Sigmoid colon (tissue), 4 donors: ENCODE measurements at regions not wholly inside any gene's neighbourhood (a gene's known extent, or its start where the extent isn't known, plus 50 kb on each side); places are given as distances from the start of the nearest gene placed in this dataset.

Source experiments
- POLR2AphosphoS5 ChIP-seq, 4 donors: sonication (generic); formaldehyde crosslinking; IDR thresholded peaks; one replicate each; pipeline ENCODE4 v1.6.1; 2017; ENCODE audit warnings: antibody characterized with exemption in 4 of 4
- TF ChIP-seq, protein P1 (sequence below), 4 experiments: fragments of 450-650 bp in 3 of 4; fragments of 200-600 bp in 1 of 4; IDR thresholded peaks; one replicate each; pipeline ENCODE4 v1.5.1; 2016 to 2019; ENCODE audit warnings: antibody characterized with exemption in 4 of 4, mild to moderate bottlenecking in 3 of 4, moderate library complexity in 2 of 4

DNA sequence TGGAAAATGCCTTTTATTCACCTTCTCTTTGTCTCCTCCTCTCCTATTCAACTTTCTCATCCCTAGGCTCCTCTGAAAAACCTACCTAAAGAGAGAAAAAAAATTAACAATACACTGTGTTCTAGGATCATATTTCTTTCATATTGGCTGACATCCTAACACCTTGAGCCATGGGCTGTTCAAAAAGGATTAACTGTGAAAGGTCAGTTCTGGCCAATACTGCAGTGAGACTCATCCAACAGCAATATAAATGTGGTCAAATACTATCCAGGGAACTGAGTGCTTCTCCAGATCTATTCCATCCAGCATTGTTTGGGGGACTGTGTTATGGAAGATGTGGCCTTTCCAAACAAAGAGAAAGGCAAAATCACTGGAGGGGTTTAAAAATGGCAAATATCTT is 131.1 kb upstream of the MOCS2 start:
- no peak for TF ChIP-seq POLR2AphosphoS5 (IDR thresholded peaks at IDR 0.05)
- TF ChIP-seq, protein P1, sequence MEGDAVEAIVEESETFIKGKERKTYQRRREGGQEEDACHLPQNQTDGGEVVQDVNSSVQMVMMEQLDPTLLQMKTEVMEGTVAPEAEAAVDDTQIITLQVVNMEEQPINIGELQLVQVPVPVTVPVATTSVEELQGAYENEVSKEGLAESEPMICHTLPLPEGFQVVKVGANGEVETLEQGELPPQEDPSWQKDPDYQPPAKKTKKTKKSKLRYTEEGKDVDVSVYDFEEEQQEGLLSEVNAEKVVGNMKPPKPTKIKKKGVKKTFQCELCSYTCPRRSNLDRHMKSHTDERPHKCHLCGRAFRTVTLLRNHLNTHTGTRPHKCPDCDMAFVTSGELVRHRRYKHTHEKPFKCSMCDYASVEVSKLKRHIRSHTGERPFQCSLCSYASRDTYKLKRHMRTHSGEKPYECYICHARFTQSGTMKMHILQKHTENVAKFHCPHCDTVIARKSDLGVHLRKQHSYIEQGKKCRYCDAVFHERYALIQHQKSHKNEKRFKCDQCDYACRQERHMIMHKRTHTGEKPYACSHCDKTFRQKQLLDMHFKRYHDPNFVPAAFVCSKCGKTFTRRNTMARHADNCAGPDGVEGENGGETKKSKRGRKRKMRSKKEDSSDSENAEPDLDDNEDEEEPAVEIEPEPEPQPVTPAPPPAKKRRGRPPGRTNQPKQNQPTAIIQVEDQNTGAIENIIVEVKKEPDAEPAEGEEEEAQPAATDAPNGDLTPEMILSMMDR (IDR thresholded peaks at IDR 0.05), result no peak
